PC-3 (cell line): ENCODE measurements at regions not wholly inside any gene's neighbourhood (a gene's known extent, or its start where the extent isn't known, plus 50 kb on each side); places are given as distances from the start of the nearest gene placed in this dataset.

Experiments used
- ATAC-seq: fragments of 200-7000 bp; cut with Tn5 transposase; 2 replicates; pipeline ENCODE4 v1.9.1; 2020; ENCODE audit warnings: mild to moderate bottlenecking, moderate library complexity
- BruUV-seq: library from RNA; stranded (reverse); fragments of 400-500 nt; replicated peaks from 2 replicates; lab custom pipeline; 2021; lab: Mats Ljungman, UMichigan
- CTCF ChIA-PET: fragments of 300-600 bp; sonication (Branson Sonifier 250); formaldehyde crosslinking; loops from one replicate; lab custom pipeline; 2022; ENCODE audit warnings: antibody characterized with exemption; lab: Charles Lee
- POLR2A ChIA-PET: fragments of 300-600 bp; sonication (Branson Sonifier 250); formaldehyde crosslinking; loops from one replicate; lab custom pipeline; 2022; ENCODE audit warnings: antibody characterized with exemption; ENCODE audit not compliant: unreplicated experiment; lab: Charles Lee
- DNase-seq: peaks from one replicate; pipeline ENCODE4 v3.0.0-alpha.2; 2015
- H2AFZ ChIP-seq: fragments of 300-600 bp; sonication (generic); 2 replicates; pipeline ENCODE4 v1.6.0; 2016; ENCODE audit warnings: antibody characterized with exemption, low read length
- H3F3A ChIP-seq: fragments of 300-600 bp; sonication (generic); one replicate; pipeline ENCODE4 v1.6.0; 2017; ENCODE audit warnings: antibody characterized with exemption, low read length, control low read depth, mild to moderate bottlenecking; ENCODE audit not compliant: unreplicated experiment
- H3K27ac ChIP-seq: fragments of 300-600 bp; sonication (generic); 2 replicates; pipeline ENCODE4 v1.5.1; 2016; ENCODE audit warnings: mild to moderate bottlenecking, low read length
- H3K27me3 ChIP-seq: fragments of 300-600 bp; sonication (generic); 2 replicates; pipeline ENCODE4 v1.6.1; 2016; ENCODE audit warnings: low read length, mixed read lengths
- H3K36me3 ChIP-seq: fragments of 300-600 bp; sonication (generic); 2 replicates; pipeline ENCODE4 v1.6.1; 2016; ENCODE audit warnings: low read depth, mixed run types, low read length, mixed read lengths
- H3K4me1 ChIP-seq: fragments of 300-600 bp; sonication (generic); 2 replicates; pipeline ENCODE4 v1.5.1; 2016; ENCODE audit warnings: low read length; ENCODE audit not compliant: insufficient read depth
- H3K4me2 ChIP-seq: fragments of 300-600 bp; sonication (generic); 2 replicates; pipeline ENCODE4 v1.6.0; 2016; ENCODE audit warnings: low read length
- H3K4me3 ChIP-seq: fragments of 300-600 bp; sonication (generic); 2 replicates; pipeline ENCODE4 v1.5.1; 2016; ENCODE audit warnings: mild to moderate bottlenecking, low read length, mixed read lengths
- H3K79me2 ChIP-seq: fragments of 300-600 bp; sonication (generic); 2 replicates; pipeline ENCODE4 v1.6.1; 2017; ENCODE audit warnings: low read length, mixed read lengths
- H3K9ac ChIP-seq: fragments of 300-600 bp; sonication (generic); 2 replicates; pipeline ENCODE4 v1.6.0; 2016; ENCODE audit warnings: mild to moderate bottlenecking, low read length
- H3K9me2 ChIP-seq: fragments of 300-600 bp; sonication (generic); replicated peaks from 2 replicates; pipeline ENCODE4 v1.6.1; 2016; ENCODE audit warnings: mixed run types, low read length, mixed read lengths
- H3K9me3 ChIP-seq: fragments of 300-600 bp; sonication (generic); 2 replicates; pipeline ENCODE4 v1.6.1; 2016; ENCODE audit warnings: low read length, mixed read lengths
- H4K20me1 ChIP-seq: fragments of 300-600 bp; sonication (generic); 2 replicates; pipeline ENCODE4 v1.6.1; 2016; ENCODE audit warnings: low read length, mixed read lengths
- EZH2 ChIP-seq: fragments of 300-600 bp; sonication (generic); IDR thresholded peaks from one replicate; pipeline ENCODE4 v1.6.1; 2017; ENCODE audit warnings: antibody characterized with exemption, mild to moderate bottlenecking, low read length; ENCODE audit not compliant: unreplicated experiment
- EZH2phosphoT487 ChIP-seq: fragments of 300-600 bp; sonication (generic); IDR thresholded peaks from 2 replicates; pipeline ENCODE4 v1.6.1; 2018; ENCODE audit warnings: mild to moderate bottlenecking, antibody characterized with exemption, low read length, borderline replicate concordance
- intact Hi-C: fragments of 100-400 bp; cut with micrococcal nuclease; formaldehyde crosslinking; loops from 2 replicates; pipeline ENCODE4 v1.9.0; 2023
- TF ChIP-seq, protein P1 (sequence below): fragments of 300-600 bp; sonication (generic); conservative IDR thresholded peaks from 2 replicates; pipeline ENCODE4 v1.5.1; 2017; ENCODE audit warnings: antibody characterized with exemption, low read depth, mild to moderate bottlenecking, low read length

DNA sequence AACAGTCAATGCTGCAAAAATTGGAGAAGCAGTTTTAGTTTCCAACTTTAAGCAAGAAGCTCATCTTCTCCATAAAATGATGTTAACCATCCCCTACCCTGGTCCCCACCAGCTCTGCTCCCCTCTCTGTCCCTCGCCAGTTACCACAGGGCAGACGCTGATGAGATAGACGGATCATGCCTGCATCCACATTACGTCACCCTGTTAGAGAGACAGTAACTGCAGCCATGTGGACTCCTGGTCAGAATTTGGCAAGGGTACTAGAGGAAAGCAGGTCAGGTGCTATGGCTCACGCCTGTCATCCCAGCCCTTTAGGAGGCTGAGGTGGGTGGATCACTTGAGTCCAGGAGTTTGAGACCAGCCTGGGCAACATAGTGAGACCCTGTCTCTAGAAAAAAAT lies 81.9 kb upstream of the FZD8 start:
- H3K79me2 ChIP-seq = no peaks in the 10 kb centered on the region
- ATAC-seq (no peak), DNase-seq (no peak)
- ChIA-PET CTCF (no interaction called here), POLR2A (no interaction called here)
- no peaks in the 10 kb centered on the region for H3K9me2 ChIP-seq
- no peaks in the 10 kb centered on the region for H3F3A ChIP-seq
- no peaks in the 10 kb centered on the region for H4K20me1 ChIP-seq
- 0 out of 2 replicates have a peak, but pooled peaks cover 4% of the 10 kb centered on the region for H3K27me3 ChIP-seq
- no peak overlapping the region for H2AFZ ChIP-seq
- no peak overlapping the region for H3K9ac ChIP-seq
- BruUV-seq = no TSS peak
- intact Hi-C loops = no loop called here
- no peaks in the 10 kb centered on the region for H3K9me3 ChIP-seq
- no peak overlapping the region for H3K4me3 ChIP-seq
- H3K36me3 ChIP-seq = no peaks in the 10 kb centered on the region
- TF ChIP-seq EZH2phosphoT487 = no peak
- TF ChIP-seq, protein P1, sequence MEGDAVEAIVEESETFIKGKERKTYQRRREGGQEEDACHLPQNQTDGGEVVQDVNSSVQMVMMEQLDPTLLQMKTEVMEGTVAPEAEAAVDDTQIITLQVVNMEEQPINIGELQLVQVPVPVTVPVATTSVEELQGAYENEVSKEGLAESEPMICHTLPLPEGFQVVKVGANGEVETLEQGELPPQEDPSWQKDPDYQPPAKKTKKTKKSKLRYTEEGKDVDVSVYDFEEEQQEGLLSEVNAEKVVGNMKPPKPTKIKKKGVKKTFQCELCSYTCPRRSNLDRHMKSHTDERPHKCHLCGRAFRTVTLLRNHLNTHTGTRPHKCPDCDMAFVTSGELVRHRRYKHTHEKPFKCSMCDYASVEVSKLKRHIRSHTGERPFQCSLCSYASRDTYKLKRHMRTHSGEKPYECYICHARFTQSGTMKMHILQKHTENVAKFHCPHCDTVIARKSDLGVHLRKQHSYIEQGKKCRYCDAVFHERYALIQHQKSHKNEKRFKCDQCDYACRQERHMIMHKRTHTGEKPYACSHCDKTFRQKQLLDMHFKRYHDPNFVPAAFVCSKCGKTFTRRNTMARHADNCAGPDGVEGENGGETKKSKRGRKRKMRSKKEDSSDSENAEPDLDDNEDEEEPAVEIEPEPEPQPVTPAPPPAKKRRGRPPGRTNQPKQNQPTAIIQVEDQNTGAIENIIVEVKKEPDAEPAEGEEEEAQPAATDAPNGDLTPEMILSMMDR = no peak
- H3K4me1 ChIP-seq = no peaks in the 10 kb centered on the region
- H3K27ac ChIP-seq = no peak overlapping the region
- no peak overlapping the region for H3K4me2 ChIP-seq

DNA sequence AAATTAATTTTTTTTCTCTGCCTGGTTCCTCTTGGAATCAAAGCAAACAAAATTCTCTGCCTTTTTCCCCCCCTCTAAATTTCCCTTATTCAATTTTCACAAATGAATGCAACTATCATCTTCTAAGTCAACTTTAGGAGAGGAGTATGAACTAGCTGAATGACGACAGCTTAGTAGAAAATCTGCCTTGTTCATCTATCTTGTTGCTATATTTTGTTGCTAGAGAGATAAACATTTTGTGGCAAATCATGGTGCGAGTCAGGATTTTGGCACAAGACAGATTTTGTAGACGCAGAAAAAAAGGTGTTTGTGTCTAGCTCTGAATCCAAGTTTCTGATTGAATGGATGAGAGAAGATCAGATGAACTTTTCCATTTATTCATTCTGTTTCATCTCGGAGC lies 81.0 kb upstream of the FZD8 start:
- POLR2A ChIA-PET = no interaction called here
- no peaks in the 10 kb centered on the region for H3K9me3 ChIP-seq
- H2AFZ ChIP-seq = no peak overlapping the region
- H3K4me3 ChIP-seq = no peak overlapping the region
- H3K4me2 ChIP-seq = no peak overlapping the region
- BruUV-seq = no TSS peak
- DNase-seq = no peak
- H3K9me2 ChIP-seq = no peaks in the 10 kb centered on the region
- intact Hi-C loops = no loop called here
- H3K9ac ChIP-seq = no peak overlapping the region
- H3K4me1 ChIP-seq = no peaks in the 10 kb centered on the region
- no peak for ATAC-seq
- H3K27ac ChIP-seq = no peak overlapping the region
- H4K20me1 ChIP-seq = no peaks in the 10 kb centered on the region
- CTCF ChIA-PET = interaction anchor here (0.7 kb wide), 1 partner anchor 8 kb away, joined by 5 read pairs; no protein-coding TSS in a partner anchor
- 0 out of 2 replicates have a peak, but pooled peaks cover 4% of the 10 kb centered on the region for H3K27me3 ChIP-seq
- H3K36me3 ChIP-seq = no peaks in the 10 kb centered on the region
- H3F3A ChIP-seq = no peaks in the 10 kb centered on the region
- no peaks in the 10 kb centered on the region for H3K79me2 ChIP-seq
- TF ChIP-seq EZH2 (no peak), EZH2phosphoT487 (no peak)
- TF ChIP-seq, protein P1 = no peak

DNA sequence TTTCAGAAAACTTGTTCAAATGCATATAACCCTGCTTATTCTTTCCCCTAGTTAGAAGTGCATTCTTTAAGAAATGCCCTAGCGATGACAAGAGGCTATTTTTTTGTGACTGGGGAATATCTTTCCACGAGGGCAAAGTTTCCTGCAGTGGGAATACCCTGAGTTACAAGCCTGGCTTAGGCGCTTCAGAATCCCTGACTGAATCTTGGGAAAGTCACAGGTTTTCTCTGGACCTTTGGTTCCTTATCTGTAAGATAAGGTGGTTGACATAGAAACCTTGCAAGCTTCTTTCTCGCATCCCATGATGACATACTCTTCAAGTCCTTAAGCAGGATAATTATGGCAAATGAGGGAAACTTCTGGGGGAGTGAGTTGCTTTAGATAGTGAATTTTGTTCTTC lies 80.5 kb upstream of the FZD8 start:
- no peak overlapping the region for H3K9ac ChIP-seq
- no peaks in the 10 kb centered on the region for H3K36me3 ChIP-seq
- no peaks in the 10 kb centered on the region for H4K20me1 ChIP-seq
- no peaks in the 10 kb centered on the region for H3F3A ChIP-seq
- DNase-seq (no peak), ATAC-seq (no peak)
- BruUV-seq = no TSS peak
- CTCF ChIA-PET = no interaction called here
- H3K4me2 ChIP-seq = no peak overlapping the region
- H3K27me3 ChIP-seq = 0 out of 2 replicates have a peak, but pooled peaks cover 4% of the 10 kb centered on the region
- POLR2A ChIA-PET = no interaction called here
- no peaks in the 10 kb centered on the region for H3K79me2 ChIP-seq
- no peak overlapping the region for H3K27ac ChIP-seq
- H2AFZ ChIP-seq = no peak overlapping the region
- H3K9me3 ChIP-seq = no peaks in the 10 kb centered on the region
- H3K4me1 ChIP-seq = no peaks in the 10 kb centered on the region
- H3K4me3 ChIP-seq = no peak overlapping the region
- intact Hi-C loops = no loop called here
- no peaks in the 10 kb centered on the region for H3K9me2 ChIP-seq
- TF ChIP-seq, protein P1 = no peak
- no peak for TF ChIP-seq EZH2phosphoT487
- no peak for TF ChIP-seq EZH2
